Ishikawa (cell line): ENCODE measurements at regions not wholly inside any gene's neighbourhood (a gene's known extent, or its start where the extent isn't known, plus 50 kb on each side); places are given as distances from the start of the nearest gene placed in this dataset.
A peak's percentile ranks its signal among the peaks of the same experiment; 100 is the strongest.

Experiments used
- CEBPB ChIP-seq: IDR thresholded peaks from 2 replicates; pipeline ENCODE4 v1.6.1; 2012
- CREB1 ChIP-seq: IDR thresholded peaks from 2 replicates; pipeline ENCODE4 v1.6.1; 2012; ENCODE audit warnings: low read depth
- EGR1 ChIP-seq: IDR thresholded peaks from 2 replicates; pipeline ENCODE4 v1.6.1; 2012
- EP300 ChIP-seq: IDR thresholded peaks from 2 replicates; pipeline ENCODE4 v1.6.1; 2012; ENCODE audit warnings: borderline replicate concordance
- FOXM1 ChIP-seq: IDR thresholded peaks from 2 replicates; pipeline ENCODE4 v1.6.1; 2012; ENCODE audit warnings: low read depth, borderline replicate concordance
- MAX ChIP-seq: IDR thresholded peaks from 2 replicates; pipeline ENCODE4 v1.6.1; 2012
- NFIC ChIP-seq: IDR thresholded peaks from 2 replicates; pipeline ENCODE4 v1.6.1; 2012
- RAD21 ChIP-seq: IDR thresholded peaks from 2 replicates; pipeline ENCODE4 v1.6.1; 2012; ENCODE audit warnings: low read depth
- REST ChIP-seq: IDR thresholded peaks from 2 replicates; pipeline ENCODE4 v1.6.1; 2012; ENCODE audit warnings: low read depth, mild to moderate bottlenecking
- TAF1 ChIP-seq: IDR thresholded peaks from 2 replicates; pipeline ENCODE4 v1.6.1; 2012; ENCODE audit warnings: low read depth, mild to moderate bottlenecking
- TCF12 ChIP-seq: IDR thresholded peaks from 2 replicates; pipeline ENCODE4 v1.6.1; 2012; ENCODE audit warnings: low read depth
- TEAD4 ChIP-seq: IDR thresholded peaks from 2 replicates; pipeline ENCODE4 v1.6.1; 2012
- YY1 ChIP-seq: IDR thresholded peaks from 2 replicates; pipeline ENCODE4 v1.6.1; 2012; ENCODE audit warnings: low read depth
- ZBTB7A ChIP-seq: IDR thresholded peaks from 2 replicates; pipeline ENCODE4 v1.6.1; 2012; ENCODE audit warnings: low read depth
- TF ChIP-seq, protein P1 (sequence below): IDR thresholded peaks from 2 replicates; pipeline ENCODE4 v1.6.1; 2012

DNA sequence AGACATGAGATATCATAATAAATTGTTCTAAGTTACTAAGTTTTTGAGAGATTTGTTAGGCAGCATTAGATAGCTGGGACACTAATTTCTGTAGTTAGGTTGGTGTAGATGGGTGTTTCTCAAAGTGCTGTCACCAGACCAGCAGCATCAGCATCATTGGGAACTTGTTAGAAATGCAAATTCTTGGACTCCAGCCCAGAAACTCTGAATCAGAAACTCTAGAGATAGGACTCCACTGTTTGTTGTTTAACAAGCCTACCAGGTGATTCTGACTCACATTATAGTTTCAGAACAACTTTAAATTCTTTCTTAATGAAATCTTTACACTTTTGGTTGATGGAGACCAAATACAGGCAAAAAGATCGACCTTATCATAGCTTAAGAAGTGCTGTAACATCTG lies 173.7 kb downstream of the PABPC4L start:
- TF ChIP-seq CREB1 (no peak), TAF1 (no peak)

GRCh38 chr4:134024251-134024650 lies 177.3 kb downstream of the PABPC4L start:
- TF ChIP-seq RAD21 (peak; percentile 54), FOXM1 (no peak)

- TF ChIP-seq FOXM1 (no peak), REST (no peak), NFIC (no peak), TEAD4 (no peak), TCF12 (no peak), CEBPB (no peak)
Measured at GRCh38 chr4:134019657-134020056, 181.9 kb downstream of the PABPC4L start.

- TF ChIP-seq EP300 (no peak), YY1 (no peak), NFIC (no peak), CEBPB (no peak), REST (no peak), CREB1 (no peak), RAD21 (no peak), FOXM1 (no peak), TCF12 (no peak)
Measured at GRCh38 chr4:134018846-134019245, 182.7 kb downstream of the PABPC4L start.

GRCh38 chr4:134001057-134001456 lies 200.5 kb downstream of the PABPC4L start:
- TF ChIP-seq TAF1 (no peak), MAX (no peak), CREB1 (no peak), FOXM1 (no peak), EGR1 (no peak)

GRCh38 chr4:133997436-133997835 lies 204.2 kb downstream of the PABPC4L start:
- TF ChIP-seq YY1 (no peak), RAD21 (no peak), FOXM1 (no peak), REST (no peak), NFIC (no peak), EP300 (no peak), CREB1 (no peak), EGR1 (no peak), TAF1 (no peak), ZBTB7A (no peak), TEAD4 (no peak), CEBPB (no peak), MAX (no peak), TCF12 (no peak)
- TF ChIP-seq, protein P1, sequence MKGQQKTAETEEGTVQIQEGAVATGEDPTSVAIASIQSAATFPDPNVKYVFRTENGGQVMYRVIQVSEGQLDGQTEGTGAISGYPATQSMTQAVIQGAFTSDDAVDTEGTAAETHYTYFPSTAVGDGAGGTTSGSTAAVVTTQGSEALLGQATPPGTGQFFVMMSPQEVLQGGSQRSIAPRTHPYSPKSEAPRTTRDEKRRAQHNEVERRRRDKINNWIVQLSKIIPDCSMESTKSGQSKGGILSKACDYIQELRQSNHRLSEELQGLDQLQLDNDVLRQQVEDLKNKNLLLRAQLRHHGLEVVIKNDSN: no peak
